Brain pericyte (primary cell): ENCODE measurements at regions not wholly inside any gene's neighbourhood (a gene's known extent, or its start where the extent isn't known, plus 50 kb on each side); places are given as distances from the start of the nearest gene placed in this dataset.

Source experiments
- DNase-seq: peaks from one replicate; pipeline ENCODE4 v3.0.0-alpha.2; 2012; ENCODE audit warnings: low read depth, low spot score

DNA sequence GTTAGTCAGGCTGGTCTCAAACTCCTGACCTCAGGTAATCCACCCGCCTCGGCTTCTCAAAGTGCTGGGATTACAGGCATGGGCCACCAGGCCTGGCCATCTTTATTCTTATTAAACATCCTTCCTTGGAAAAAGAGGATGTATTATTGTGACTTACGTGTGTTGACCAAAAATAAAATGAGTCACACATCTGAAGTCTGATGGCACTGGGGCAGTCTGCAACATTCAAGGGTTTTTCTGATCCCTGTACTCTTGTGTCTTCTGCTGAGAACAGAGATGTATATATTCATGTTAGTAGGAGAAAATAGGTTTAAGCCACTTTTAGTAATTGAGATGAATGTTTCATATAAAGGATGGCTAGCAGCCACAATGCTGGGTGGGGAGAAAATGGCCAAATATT, 129.9 kb upstream of the RIPOR2 start:
- DNase-seq, result no peak

GRCh38 chr6:25066593-25066992, 130.8 kb upstream of the RIPOR2 start:
- no peak for DNase-seq

GRCh38 chr6:25068866-25069265, 133.1 kb upstream of the RIPOR2 start:
- no peak for DNase-seq

GRCh38 chr6:25070547-25071366, 135.0 kb upstream of the RIPOR2 start:
- no peak for DNase-seq

GRCh38 chr6:25078141-25078540, 142.4 kb upstream of the RIPOR2 start:
- no peak for DNase-seq

- no peak for DNase-seq
Measured at GRCh38 chr6:25083784-25084507, 148.2 kb upstream of the RIPOR2 start.

DNA sequence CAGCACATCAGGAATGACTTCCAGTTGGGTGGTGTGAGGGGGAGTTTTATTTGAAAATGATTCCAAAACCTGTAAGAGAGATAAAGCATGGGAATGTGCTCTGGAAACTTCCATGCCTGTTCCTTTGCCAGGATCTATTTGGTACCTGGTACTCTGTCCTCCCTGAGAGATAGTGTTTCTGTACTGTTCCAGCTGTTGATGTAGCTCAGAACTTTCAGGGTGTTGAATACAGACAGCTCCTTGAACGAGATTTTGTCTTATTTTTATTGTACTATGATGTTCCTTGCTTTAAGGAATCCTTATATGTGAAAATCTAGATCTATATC, 148.7 kb upstream of the RIPOR2 start:
- no peak for DNase-seq

- no peak for DNase-seq
Measured at GRCh38 chr6:25085756-25086155, 150.0 kb upstream of the RIPOR2 start.

DNA sequence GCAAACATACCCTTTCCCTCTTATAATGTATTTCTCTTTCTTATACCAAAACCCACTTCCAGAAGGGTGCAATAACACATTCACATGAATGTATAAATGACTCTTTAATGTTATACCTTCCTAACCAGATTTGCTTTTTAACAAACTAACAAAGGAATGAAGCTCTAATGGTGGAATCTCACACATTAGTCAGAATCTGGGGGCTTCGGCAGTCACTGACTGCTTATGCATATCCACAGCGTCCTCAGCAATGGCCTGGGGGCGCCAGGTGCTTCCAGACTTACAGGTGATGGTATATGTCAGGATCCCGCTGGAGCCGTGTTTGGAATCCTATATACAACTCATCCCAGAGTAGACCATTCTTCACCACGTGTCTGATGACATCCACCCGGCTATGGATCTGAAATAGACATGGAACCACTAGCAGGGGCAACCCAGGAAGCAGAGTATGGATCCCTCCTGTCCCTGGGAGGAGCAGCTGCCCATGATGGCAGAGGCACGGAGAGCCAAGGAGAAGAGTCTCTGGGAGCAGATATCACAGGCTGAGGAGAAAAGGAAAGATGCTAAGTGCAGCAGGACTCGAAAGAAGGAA, 150.8 kb upstream of the RIPOR2 start:
- no peak for DNase-seq

DNA sequence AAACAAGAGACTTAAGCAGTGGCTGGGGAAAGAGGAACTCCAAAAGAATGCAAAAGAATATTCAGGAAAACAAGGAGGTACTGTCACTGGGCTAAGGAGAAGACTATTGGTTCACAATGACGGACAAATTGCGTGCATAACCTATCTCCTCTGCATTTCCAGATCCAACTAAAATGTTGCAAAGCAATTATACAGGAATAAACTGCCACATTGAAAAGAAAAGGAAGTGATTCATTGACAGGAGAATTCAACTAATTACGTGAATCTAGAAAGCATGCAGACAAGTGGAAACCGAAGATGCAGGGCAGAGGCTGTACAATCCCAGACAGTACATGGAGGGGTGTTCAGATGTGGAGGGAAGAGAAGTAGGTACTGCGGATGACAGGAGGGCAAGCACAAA, 152.8 kb upstream of the RIPOR2 start:
- no peak for DNase-seq

DNA sequence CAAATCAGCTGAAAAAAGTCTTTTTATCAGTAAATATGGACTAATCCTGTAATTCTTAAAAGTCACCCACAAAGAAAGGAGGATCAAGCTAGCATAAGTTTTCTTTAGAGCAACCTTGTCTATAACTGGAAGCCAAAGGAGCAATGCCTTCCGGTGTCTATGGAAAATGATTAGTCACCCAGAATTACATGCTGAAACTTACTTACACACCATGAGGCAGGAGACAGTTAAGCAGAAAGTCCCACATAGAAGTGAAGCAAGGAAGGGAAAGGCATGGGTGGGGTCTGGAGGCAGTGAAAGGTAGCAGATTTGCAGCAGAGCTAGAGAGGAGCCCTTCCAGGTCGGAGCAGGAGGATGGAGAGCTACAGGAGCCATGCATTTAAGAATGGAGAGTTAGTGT, 153.7 kb upstream of the RIPOR2 start:
- no peak for DNase-seq

GRCh38 chr6:25094726-25095125, 159.0 kb upstream of the RIPOR2 start:
- DNase-seq, result no peak

GRCh38 chr6:25100288-25100687, 164.5 kb upstream of the RIPOR2 start:
- DNase-seq, result no peak

GRCh38 chr6:25103603-25104002, 167.8 kb upstream of the RIPOR2 start:
- no peak for DNase-seq

DNA sequence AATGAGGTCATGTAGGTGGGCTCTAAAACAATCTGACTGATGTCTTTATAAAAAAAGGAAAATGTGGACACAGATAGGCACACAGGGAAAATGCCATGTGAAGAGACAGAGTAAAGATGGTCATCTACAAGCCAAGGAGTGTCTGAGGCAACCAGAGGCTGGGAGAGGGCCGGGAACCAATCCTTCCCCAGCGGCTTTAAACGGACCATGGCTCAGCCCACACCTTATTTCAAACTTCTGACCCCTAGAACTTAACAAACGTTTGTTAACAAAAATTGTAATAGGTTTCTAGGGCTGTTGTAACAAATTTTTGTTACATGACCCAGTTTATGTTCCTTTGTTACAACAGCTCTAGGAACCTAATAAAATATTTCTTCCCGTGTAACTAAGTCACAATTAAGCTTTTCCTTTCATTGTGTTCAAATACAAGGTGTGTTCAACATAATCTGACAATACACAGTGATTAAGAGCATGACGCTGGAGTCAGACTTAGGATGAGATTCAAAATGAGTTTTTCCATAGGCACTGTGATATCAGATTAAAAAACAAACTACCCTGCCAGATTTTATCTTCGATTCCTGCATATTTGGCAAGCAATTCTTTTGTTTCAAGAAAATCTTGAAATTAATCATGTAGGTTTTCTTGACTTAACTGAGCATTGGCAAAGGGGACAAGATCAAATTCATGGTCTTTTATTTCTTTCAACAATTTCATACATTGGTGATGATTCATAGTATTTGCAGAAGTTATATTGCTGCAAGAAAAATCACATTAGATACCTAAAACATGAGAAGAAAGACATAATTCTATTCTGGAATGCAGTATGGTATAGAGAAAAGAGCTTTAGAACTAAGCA, 169.5 kb upstream of the RIPOR2 start:
- DNase-seq, result no peak

GRCh38 chr6:25107218-25107617, 171.5 kb upstream of the RIPOR2 start:
- DNase-seq, result no peak

DNA sequence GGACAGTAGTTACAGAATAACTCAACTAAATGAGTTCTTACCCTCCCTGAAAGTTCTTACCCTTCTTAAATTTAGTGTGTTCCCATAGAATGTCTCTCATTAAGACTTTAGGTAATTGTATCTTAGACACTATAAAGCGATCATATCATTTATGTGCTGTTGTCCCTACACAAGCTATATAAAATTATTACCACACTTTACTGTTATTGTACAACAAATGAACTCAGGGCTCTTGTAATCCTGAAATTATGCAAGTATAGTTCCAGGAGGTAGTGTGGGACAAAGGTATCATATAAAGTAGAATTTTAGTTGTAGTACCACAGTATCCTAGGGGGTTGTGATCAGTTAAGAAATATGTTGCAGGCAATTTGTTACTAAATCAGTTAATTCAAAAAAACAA, 167.4 kb upstream of the CARMIL1 start:
- no peak for DNase-seq

DNA sequence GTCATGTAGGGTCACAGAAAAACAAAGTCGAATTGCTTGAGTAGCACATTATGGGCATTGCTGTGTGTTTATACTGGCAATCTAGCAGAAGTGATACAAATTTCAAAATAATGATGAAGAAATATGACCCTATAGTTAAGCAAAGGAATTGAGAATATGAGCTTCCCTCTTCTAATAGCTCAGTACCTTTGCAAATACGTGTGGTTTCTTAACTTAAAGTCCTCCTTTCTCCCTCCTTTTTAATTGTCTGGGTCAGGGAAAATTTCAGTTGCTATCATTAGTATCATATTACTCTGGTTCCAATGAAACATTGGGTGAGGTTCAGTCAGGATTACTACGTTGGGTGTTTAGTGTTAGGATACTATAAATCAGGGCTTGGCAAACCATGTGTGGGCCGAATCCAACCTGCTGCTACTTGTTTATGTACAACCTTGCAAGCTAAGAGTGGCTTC, 166.8 kb upstream of the CARMIL1 start:
- DNase-seq, result no peak

GRCh38 chr6:25113436-25113835, 165.7 kb upstream of the CARMIL1 start:
- no peak for DNase-seq

GRCh38 chr6:25118038-25118437, 161.1 kb upstream of the CARMIL1 start:
- no peak for DNase-seq

- DNase-seq, result no peak
Measured at GRCh38 chr6:25121186-25121585, 158.0 kb upstream of the CARMIL1 start.

- no peak for DNase-seq
Measured at GRCh38 chr6:25122001-25122400, 157.2 kb upstream of the CARMIL1 start.
